GM23338 (cell line): ENCODE measurements at regions not wholly inside any gene's neighbourhood (a gene's known extent, or its start where the extent isn't known, plus 50 kb on each side); places are given as distances from the start of the nearest gene placed in this dataset.

Experiments
- ATAC-seq: fragments of 200-7000 bp; cut with Tn5 transposase; 3 replicates; pipeline ENCODE4 v1.9.1; 2020
- DNase-seq: peaks from one replicate; pipeline ENCODE4 v3.0.0-alpha.2; 2015; ENCODE audit warnings: low spot score
- H2AFZ ChIP-seq: fragments of 200-600 bp; sonication (generic); 2 replicates; pipeline ENCODE4 v1.8.0; 2016; ENCODE audit warnings: antibody characterized with exemption, mild to moderate bottlenecking, moderate library complexity
- H3F3A ChIP-seq: fragments of 200-600 bp; sonication (generic); replicated peaks from 2 replicates; pipeline ENCODE4 v1.8.0; 2017; ENCODE audit warnings: antibody characterized with exemption, mixed run types, low read depth
- H3K27ac ChIP-seq: fragments of 200-600 bp; sonication (generic); 2 replicates; pipeline ENCODE4 v1.6.1; 2016; ENCODE audit warnings: low read depth
- H3K27me3 ChIP-seq: fragments of 200-600 bp; sonication (generic); 2 replicates; pipeline ENCODE4 v1.8.0; 2016; ENCODE audit warnings: mild to moderate bottlenecking, mixed run types, moderate library complexity; ENCODE audit not compliant: insufficient read depth
- H3K36me3 ChIP-seq: fragments of 200-600 bp; sonication (generic); 2 replicates; pipeline ENCODE4 v1.8.0; 2016; ENCODE audit warnings: mild to moderate bottlenecking; ENCODE audit not compliant: insufficient read depth
- H3K4me1 ChIP-seq: fragments of 200-600 bp; sonication (generic); 2 replicates; pipeline ENCODE4 v1.8.0; 2016; ENCODE audit warnings: mild to moderate bottlenecking, moderate library complexity; ENCODE audit not compliant: insufficient read depth
- H3K4me2 ChIP-seq: fragments of 200-600 bp; sonication (generic); 2 replicates; pipeline ENCODE4 v1.7.1; 2017; ENCODE audit warnings: mixed run types
- H3K4me3 ChIP-seq: fragments of 200-600 bp; sonication (generic); 2 replicates; pipeline ENCODE4 v1.6.1; 2016; ENCODE audit warnings: mixed run types
- H3K79me2 ChIP-seq: fragments of 200-600 bp; sonication (generic); replicated peaks from 2 replicates; pipeline ENCODE4 v1.8.0; 2017; ENCODE audit warnings: mild to moderate bottlenecking; ENCODE audit not compliant: insufficient read depth
- H3K9me2 ChIP-seq: fragments of 200-600 bp; sonication (generic); 2 replicates; pipeline ENCODE4 v1.8.0; 2017; ENCODE audit not compliant: insufficient read depth
- H4K20me1 ChIP-seq: fragments of 200-600 bp; sonication (generic); replicated peaks from 2 replicates; pipeline ENCODE4 v1.8.0; 2017; ENCODE audit warnings: mild to moderate bottlenecking; ENCODE audit not compliant: insufficient read depth
- H3K27ac Mint-ChIP-seq: 2 replicates; pipeline ENCODE4 v1.8.0; 2020; ENCODE audit warnings: inconsistent platforms, mild to moderate bottlenecking, moderate library complexity, mixed read lengths
- H3K27me3 Mint-ChIP-seq: 3 replicates; pipeline ENCODE4 v1.8.0; 2022; ENCODE audit warnings: low read depth, mild to moderate bottlenecking, moderate library complexity, mixed read lengths, inconsistent platforms; ENCODE audit not compliant: insufficient read depth, poor library complexity
- H3K36me3 Mint-ChIP-seq: 3 replicates; pipeline ENCODE4 v1.8.0; 2021; ENCODE audit warnings: low read depth, mild to moderate bottlenecking, inconsistent platforms, moderate library complexity, mixed read lengths
- H3K4me1 Mint-ChIP-seq: 3 replicates; pipeline ENCODE4 v1.8.0; 2020; ENCODE audit warnings: mild to moderate bottlenecking, inconsistent platforms, mixed read lengths
- H3K4me3 Mint-ChIP-seq: 3 replicates; pipeline ENCODE4 v1.8.0; 2021; ENCODE audit warnings: moderate library complexity, mild to moderate bottlenecking, inconsistent platforms, mixed read lengths
- H3K9me3 Mint-ChIP-seq: 3 replicates; pipeline ENCODE4 v1.8.0; 2020; ENCODE audit warnings: moderate library complexity, mild to moderate bottlenecking, inconsistent platforms, mixed read lengths
- CREB1 ChIP-seq: fragments of 250-450 bp; sonication (Bioruptor Pico); IDR thresholded peaks from 2 replicates; pipeline ENCODE4 v1.5.0; 2020; ENCODE audit warnings: low read depth, mild to moderate bottlenecking, moderate library complexity
- CTCF ChIP-seq, 2 experiments: fragments of 200-600 bp in 1 of 2; sonication (generic) in 1 of 2; conservative IDR thresholded peaks; 2 replicates each; pipeline versions ENCODE4 v1.5.1 to v1.6.1; 2016 to 2017; ENCODE audit warnings: antibody characterized with exemption in 2 of 2, low read depth in 2 of 2, mild to moderate bottlenecking in 2 of 2, moderate library complexity in 1 of 2
- EZH2 ChIP-seq: fragments of 200-600 bp; sonication (generic); IDR thresholded peaks from one replicate; pipeline ENCODE4 v1.8.0; 2017; ENCODE audit warnings: antibody characterized with exemption, mild to moderate bottlenecking, low read depth; ENCODE audit not compliant: unreplicated experiment
- NANOG ChIP-seq: IDR thresholded peaks from 2 replicates; pipeline ENCODE4 v1.6.1; 2016; ENCODE audit warnings: antibody characterized with exemption, borderline replicate concordance
- POLR2AphosphoS5 ChIP-seq: IDR thresholded peaks from 2 replicates; pipeline ENCODE4 v1.6.1; 2016; ENCODE audit warnings: antibody characterized with exemption, low read depth
- STAT1 ChIP-seq: IDR thresholded peaks from one replicate; pipeline ENCODE4 v1.6.1; 2016; ENCODE audit warnings: antibody characterized with exemption; ENCODE audit not compliant: unreplicated experiment
- ZNF114 ChIP-seq: fragments of 250-450 bp; sonication (Bioruptor Pico); IDR thresholded peaks from 2 replicates; pipeline ENCODE4 v1.5.0; 2020; ENCODE audit warnings: mild to moderate bottlenecking, moderate library complexity
- ZNF331 ChIP-seq: fragments of 250-450 bp; sonication (Bioruptor Pico); IDR thresholded peaks from 2 replicates; pipeline ENCODE4 v1.5.0; 2020; ENCODE audit warnings: low read depth, mild to moderate bottlenecking, moderate library complexity
- TF ChIP-seq, protein P1 (sequence below): IDR thresholded peaks from one replicate; pipeline ENCODE4 v1.6.1; 2018; ENCODE audit warnings: antibody characterized with exemption; ENCODE audit not compliant: unreplicated experiment

DNA sequence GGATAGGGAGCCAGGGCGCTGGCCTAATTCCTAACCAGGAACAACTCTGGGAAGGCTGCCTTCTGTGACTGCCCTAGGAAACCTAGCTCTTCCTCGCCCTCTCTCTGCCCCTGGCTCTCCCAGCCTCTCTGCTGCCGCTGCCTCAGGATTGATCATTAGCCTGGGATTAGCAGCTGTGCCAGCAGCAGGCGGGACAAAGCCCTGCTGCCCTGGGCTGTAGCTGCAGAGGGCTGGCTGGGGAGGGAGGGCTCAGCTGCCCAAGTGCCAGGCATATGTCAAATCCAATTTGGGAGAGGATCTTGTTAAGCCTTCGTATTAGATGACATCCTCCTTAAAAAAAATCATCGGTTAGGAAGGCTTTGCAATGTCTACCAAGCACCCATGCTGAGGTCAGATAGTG is 144.8 kb upstream of the CCL2 start:
- ATAC-seq (peak; percentile 93), DNase-seq (peak; percentile 34)
- no peaks in the 10 kb centered on the region for H3K79me2 ChIP-seq
- no peaks in the 10 kb centered on the region for H3F3A ChIP-seq
- Mint-ChIP-seq H3K27me3 (no peaks in the 10 kb centered on the region), H3K9me3 (no peaks in the 10 kb centered on the region), H3K27ac (no peak overlapping the region), H3K4me3 (no peak overlapping the region), H3K4me1 (peaks cover 5% of the 10 kb centered on the region), H3K36me3 (no peaks in the 10 kb centered on the region)
- no peaks in the 10 kb centered on the region for H3K27me3 ChIP-seq
- no peaks in the 10 kb centered on the region for H3K4me1 ChIP-seq
- no peak overlapping the region for H2AFZ ChIP-seq
- no peaks in the 10 kb centered on the region for H3K36me3 ChIP-seq
- peaks cover 7% of the 10 kb centered on the region for H3K9me2 ChIP-seq
- no peaks in the 10 kb centered on the region for H4K20me1 ChIP-seq
- H3K4me3 ChIP-seq: no peak overlapping the region
- H3K4me2 ChIP-seq: no peak overlapping the region
- H3K27ac ChIP-seq: no peak overlapping the region
- TF ChIP-seq CTCF (conservative IDR thresholded peaks at IDR 0.05; ENCODE audit: low read depth in 2 of 2) (no peak), POLR2AphosphoS5 (no peak), EZH2 (no peak), NANOG (no peak), ZNF114 (no peak), CREB1 (no peak), STAT1 (no peak)
- TF ChIP-seq, protein P1, sequence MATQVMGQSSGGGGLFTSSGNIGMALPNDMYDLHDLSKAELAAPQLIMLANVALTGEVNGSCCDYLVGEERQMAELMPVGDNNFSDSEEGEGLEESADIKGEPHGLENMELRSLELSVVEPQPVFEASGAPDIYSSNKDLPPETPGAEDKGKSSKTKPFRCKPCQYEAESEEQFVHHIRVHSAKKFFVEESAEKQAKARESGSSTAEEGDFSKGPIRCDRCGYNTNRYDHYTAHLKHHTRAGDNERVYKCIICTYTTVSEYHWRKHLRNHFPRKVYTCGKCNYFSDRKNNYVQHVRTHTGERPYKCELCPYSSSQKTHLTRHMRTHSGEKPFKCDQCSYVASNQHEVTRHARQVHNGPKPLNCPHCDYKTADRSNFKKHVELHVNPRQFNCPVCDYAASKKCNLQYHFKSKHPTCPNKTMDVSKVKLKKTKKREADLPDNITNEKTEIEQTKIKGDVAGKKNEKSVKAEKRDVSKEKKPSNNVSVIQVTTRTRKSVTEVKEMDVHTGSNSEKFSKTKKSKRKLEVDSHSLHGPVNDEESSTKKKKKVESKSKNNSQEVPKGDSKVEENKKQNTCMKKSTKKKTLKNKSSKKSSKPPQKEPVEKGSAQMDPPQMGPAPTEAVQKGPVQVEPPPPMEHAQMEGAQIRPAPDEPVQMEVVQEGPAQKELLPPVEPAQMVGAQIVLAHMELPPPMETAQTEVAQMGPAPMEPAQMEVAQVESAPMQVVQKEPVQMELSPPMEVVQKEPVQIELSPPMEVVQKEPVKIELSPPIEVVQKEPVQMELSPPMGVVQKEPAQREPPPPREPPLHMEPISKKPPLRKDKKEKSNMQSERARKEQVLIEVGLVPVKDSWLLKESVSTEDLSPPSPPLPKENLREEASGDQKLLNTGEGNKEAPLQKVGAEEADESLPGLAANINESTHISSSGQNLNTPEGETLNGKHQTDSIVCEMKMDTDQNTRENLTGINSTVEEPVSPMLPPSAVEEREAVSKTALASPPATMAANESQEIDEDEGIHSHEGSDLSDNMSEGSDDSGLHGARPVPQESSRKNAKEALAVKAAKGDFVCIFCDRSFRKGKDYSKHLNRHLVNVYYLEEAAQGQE: no peak

DNA sequence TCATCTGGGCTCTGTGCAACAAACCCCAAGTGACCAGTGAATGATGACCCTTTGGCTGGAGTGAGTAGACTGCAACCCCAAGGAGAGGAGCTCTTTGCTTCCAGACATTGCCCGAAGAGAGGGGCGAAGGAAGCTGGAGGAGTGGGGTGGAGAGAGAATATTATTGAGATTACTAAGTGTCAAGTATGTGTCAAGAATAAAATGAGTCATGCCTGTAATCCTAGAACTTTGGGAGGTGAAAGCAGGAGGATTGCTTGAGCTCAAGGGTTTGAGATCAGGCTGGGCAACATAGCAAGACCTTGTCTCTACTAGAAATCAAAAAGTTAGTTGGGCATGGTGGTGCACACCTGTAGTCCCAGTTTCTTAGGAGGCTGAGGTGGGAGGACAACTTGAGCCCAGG is 142.0 kb upstream of the CCL2 start:
- Histone ChIP-seq H3K36me3 (no peaks in the 10 kb centered on the region), H3F3A (no peaks in the 10 kb centered on the region), H3K4me2 (no peak overlapping the region), H3K27ac (no peak overlapping the region), H3K4me1 (no peaks in the 10 kb centered on the region), H2AFZ (no peak overlapping the region), H3K4me3 (no peak overlapping the region), H3K79me2 (no peaks in the 10 kb centered on the region), H3K9me2 (peaks cover 7% of the 10 kb centered on the region), H4K20me1 (no peaks in the 10 kb centered on the region), H3K27me3 (no peaks in the 10 kb centered on the region)
- peaks cover 5% of the 10 kb centered on the region for H3K4me1 Mint-ChIP-seq
- H3K9me3 Mint-ChIP-seq: no peaks in the 10 kb centered on the region
- ATAC-seq (no peak), DNase-seq (no peak)
- no peak overlapping the region for H3K27ac Mint-ChIP-seq
- peaks cover 2% of the 10 kb centered on the region for H3K27me3 Mint-ChIP-seq
- no peaks in the 10 kb centered on the region for H3K36me3 Mint-ChIP-seq
- H3K4me3 Mint-ChIP-seq: no peak overlapping the region
- TF ChIP-seq POLR2AphosphoS5: no peak
- no peak for TF ChIP-seq ZNF331 (CRISPR knock-in tag)
- no peak for TF ChIP-seq CTCF (conservative IDR thresholded peaks at IDR 0.05; ENCODE audit: low read depth in 2 of 2)
- TF ChIP-seq, protein P1: no peak
